Right lobe of liver (tissue), 6 donors: ENCODE measurements at regions not wholly inside any gene's neighbourhood (a gene's known extent, or its start where the extent isn't known, plus 50 kb on each side); places are given as distances from the start of the nearest gene placed in this dataset.

Experiments used
- ATAC-seq, 4 donors: fragments of 200-7000 bp; cut with Tn5 transposase; one replicate each; pipeline ENCODE4 v1.9.1; 2020; ENCODE audit warnings: mild to moderate bottlenecking in 4 of 4, moderate library complexity in 4 of 4
- DNase-seq, 3 donors: peaks; one replicate each; pipeline ENCODE4 v3.0.0-alpha.2; 2020
- H3K27ac ChIP-seq, 3 donors: fragments of 200-600 bp; one replicate each; pipeline ENCODE4 v1.8.0; 2022
- H3K27me3 ChIP-seq, 2 donors: fragments of 200-600 bp; one replicate each; pipeline ENCODE4 v1.8.0; 2022
- H3K36me3 ChIP-seq, 4 donors: fragments of 200-600 bp; sonication (generic) in 1 of 4; one replicate each; pipeline versions ENCODE4 v1.5.1 to v1.8.0; 2017 to 2022; ENCODE audit warnings: control low read depth in 1 of 4
- H3K4me1 ChIP-seq, 4 donors: fragments of 200-600 bp; sonication (generic) in 1 of 4; one replicate each; pipeline versions ENCODE4 v1.5.1 to v1.8.0; 2017 to 2022; ENCODE audit warnings: control low read depth in 1 of 4
- H3K4me3 ChIP-seq, 3 donors: fragments of 200-600 bp; one replicate each; pipeline ENCODE4 v1.8.0; 2022
- H3K9me3 ChIP-seq, 4 donors: fragments of 200-600 bp; sonication (generic) in 1 of 4; one replicate each; pipeline versions ENCODE4 v1.5.1 to v1.8.0; 2017 to 2022; ENCODE audit warnings: control low read depth in 1 of 4
- POLR2A ChIP-seq: fragments of 450-650 bp; IDR thresholded peaks from one replicate; pipeline ENCODE4 v1.6.1; 2017; ENCODE audit warnings: antibody characterized with exemption, mild to moderate bottlenecking
- WGBS: methylation state at CpG from one replicate; pipeline ENCODE4 v1.1.6; 2018; ENCODE audit warnings: low coverage, low lambda C conversion rate; ENCODE audit not compliant: insufficient coverage; ENCODE audit errors: missing lambda C conversion rate; 5-methylcytosine and 5-hydroxymethylcytosine counted together
- intact Hi-C, 2 donors: fragments of 100-400 bp; cut with DNase I; formaldehyde crosslinking; loops; one replicate each; pipeline versions ENCODE4 v1.11.2 to v1.14.1; 2022
- small RNA-seq, 2 experiments: library from RNA; depleted of rRNA; stranded (forward); fragments of <200 nt; gene quantifications; one replicate each; pipeline ENCODE3, GENCODE V24; 2016
- TF ChIP-seq, protein P1 (sequence below), 4 donors: fragments of 200-600 bp in 3 of 4; fragments of 450-650 bp in 1 of 4; IDR thresholded peaks; one replicate each; pipeline versions ENCODE4 v1.5.1 to v1.8.0; 2016 to 2022; ENCODE audit warnings: antibody characterized with exemption in 4 of 4, mild to moderate bottlenecking in 2 of 4
- donor health status: DM: no; HTN: yes; CAD: no.
- donor health status: DM: no; HTN: no; CAD: no.
- donor health status: DM: no; HTN: no; CAD: no.
- donor health status: DM: no; HTN: yes; CAD: no.
- donor health status: DM: no; HTN: yes; CAD: no.

GRCh38 chrX:578531-578930 lies 52.1 kb upstream of the SHOX start:
- Histone ChIP-seq H3K27ac (no peak overlapping the region), H3K9me3 (no peaks in the 10 kb centered on the region), H3K27me3 (no peaks in the 10 kb centered on the region), H3K4me1 (no peaks in the 10 kb centered on the region), H3K36me3 (no peaks in the 10 kb centered on the region), H3K4me3 (no peak overlapping the region)
- WGBS = 36% methylated on average over 8 of the region's 9 CpGs
- no peak for ATAC-seq
- TF ChIP-seq, protein P1, sequence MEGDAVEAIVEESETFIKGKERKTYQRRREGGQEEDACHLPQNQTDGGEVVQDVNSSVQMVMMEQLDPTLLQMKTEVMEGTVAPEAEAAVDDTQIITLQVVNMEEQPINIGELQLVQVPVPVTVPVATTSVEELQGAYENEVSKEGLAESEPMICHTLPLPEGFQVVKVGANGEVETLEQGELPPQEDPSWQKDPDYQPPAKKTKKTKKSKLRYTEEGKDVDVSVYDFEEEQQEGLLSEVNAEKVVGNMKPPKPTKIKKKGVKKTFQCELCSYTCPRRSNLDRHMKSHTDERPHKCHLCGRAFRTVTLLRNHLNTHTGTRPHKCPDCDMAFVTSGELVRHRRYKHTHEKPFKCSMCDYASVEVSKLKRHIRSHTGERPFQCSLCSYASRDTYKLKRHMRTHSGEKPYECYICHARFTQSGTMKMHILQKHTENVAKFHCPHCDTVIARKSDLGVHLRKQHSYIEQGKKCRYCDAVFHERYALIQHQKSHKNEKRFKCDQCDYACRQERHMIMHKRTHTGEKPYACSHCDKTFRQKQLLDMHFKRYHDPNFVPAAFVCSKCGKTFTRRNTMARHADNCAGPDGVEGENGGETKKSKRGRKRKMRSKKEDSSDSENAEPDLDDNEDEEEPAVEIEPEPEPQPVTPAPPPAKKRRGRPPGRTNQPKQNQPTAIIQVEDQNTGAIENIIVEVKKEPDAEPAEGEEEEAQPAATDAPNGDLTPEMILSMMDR (IDR thresholded peaks at IDR 0.05) = no peak
- DNase-seq = no peak
- intact Hi-C loops = no loop called here

- Histone ChIP-seq H3K4me3 (no peak overlapping the region), H3K4me1 (no peaks in the 10 kb centered on the region), H3K36me3 (no peaks in the 10 kb centered on the region), H3K27ac (no peak overlapping the region), H3K9me3 (no peaks in the 10 kb centered on the region), H3K27me3 (no peaks in the 10 kb centered on the region)
- ATAC-seq (no peak), DNase-seq (no peak)
- 8% methylated on average over 2 of the region's 7 CpGs for WGBS
- TF ChIP-seq, protein P1 (IDR thresholded peaks at IDR 0.05) = no peak
- TF ChIP-seq POLR2A = no peak
- intact Hi-C loops = no loop called here
Observed at GRCh38 chrX:580030-580429, 50.6 kb upstream of the SHOX start.

Small RNA genes in the stretch of these regions (small RNA-seq; reads per million reads assigned to genes)
- gene KRT18P53 = 0 reads per million in 2 experiments
